ENCODE measurements at regions not wholly inside any gene's neighbourhood (a gene's known extent, or its start where the extent isn't known, plus 50 kb on each side); places are given as distances from the start of the nearest gene placed in this dataset.
"Not testable (repeated sequence)": the region's sequence is repeated elsewhere in the genome, so short reads cannot be mapped to it uniquely, and the experiment has no call there.

DNA sequence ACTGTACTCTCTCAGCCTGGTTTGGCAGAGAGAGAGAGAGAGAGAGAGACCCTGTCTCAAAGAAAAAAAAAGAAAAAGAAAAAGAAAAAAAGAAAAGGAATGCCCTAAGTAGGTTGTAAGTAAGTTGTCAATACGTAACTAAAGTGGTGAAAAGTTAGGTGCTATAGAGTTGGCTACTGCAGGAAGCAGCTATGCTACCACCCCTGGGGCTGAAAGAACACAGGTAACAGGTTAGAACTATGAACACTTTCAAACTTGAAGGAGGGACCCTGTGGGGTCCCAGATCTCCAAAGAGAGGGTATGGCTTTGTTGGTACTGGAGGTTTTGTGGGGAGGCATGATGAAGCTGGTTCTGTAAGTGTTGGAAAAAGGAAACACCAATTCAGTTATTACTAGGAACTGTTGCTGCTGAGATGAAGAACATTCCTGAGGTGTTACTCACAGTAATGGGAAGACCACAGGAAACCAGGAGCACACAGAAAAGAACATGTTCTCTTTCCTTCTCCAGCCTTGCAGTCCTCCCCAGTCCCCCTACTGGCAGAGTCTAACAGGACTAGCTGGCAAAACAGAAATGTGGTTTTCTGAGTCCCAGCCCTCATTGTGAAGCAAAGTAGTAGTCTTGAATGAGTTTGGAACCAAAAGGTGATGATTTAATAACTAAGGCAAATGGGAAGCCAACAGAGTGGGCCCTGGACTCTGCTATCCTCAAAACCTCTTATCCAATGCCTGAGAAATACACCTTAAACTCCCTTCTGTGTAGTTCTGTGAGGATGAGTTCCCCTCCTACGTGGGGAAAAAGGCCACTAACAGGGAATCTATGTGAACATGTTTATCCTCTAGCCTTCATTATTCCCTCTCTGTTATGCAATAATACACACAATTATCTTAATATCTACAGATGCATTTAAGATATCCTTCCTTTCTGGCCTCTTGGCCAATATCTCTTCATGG lies 427.0 kb upstream of the DDI1 start:
- WGBS, 2 donors = 50 to 65% methylated on average over 2 of the region's 2 CpGs

DNA sequence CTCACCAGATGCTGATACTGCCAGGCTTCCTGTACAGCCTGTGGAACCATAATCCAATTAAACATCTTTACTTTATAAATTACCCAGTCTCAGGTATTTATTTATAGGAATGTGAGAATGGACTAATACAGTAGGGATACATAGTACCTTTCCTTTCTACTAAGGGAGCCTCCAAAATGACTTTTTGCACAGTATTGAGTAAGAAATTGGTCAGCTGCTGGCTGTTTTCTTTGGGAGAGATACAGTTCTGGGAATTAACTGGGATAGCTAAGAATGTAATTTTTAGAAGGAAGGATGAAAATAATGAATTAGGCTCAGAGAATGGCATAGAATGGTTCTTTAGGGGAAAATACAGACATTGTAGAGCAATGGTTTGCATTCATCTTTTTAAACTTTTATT lies 426.0 kb upstream of the DDI1 start:
- TF ChIP-seq, protein P1, sequence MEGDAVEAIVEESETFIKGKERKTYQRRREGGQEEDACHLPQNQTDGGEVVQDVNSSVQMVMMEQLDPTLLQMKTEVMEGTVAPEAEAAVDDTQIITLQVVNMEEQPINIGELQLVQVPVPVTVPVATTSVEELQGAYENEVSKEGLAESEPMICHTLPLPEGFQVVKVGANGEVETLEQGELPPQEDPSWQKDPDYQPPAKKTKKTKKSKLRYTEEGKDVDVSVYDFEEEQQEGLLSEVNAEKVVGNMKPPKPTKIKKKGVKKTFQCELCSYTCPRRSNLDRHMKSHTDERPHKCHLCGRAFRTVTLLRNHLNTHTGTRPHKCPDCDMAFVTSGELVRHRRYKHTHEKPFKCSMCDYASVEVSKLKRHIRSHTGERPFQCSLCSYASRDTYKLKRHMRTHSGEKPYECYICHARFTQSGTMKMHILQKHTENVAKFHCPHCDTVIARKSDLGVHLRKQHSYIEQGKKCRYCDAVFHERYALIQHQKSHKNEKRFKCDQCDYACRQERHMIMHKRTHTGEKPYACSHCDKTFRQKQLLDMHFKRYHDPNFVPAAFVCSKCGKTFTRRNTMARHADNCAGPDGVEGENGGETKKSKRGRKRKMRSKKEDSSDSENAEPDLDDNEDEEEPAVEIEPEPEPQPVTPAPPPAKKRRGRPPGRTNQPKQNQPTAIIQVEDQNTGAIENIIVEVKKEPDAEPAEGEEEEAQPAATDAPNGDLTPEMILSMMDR (IDR thresholded peaks at IDR 0.05) = no peak
- no peaks in the 10 kb centered on the region for H3K9me3 ChIP-seq
- intact Hi-C loops (cut with DNase I) = no loop called here
- ATAC-seq = no peak
- H3K4me3 ChIP-seq = no peak overlapping the region
- H3K4me1 ChIP-seq = no peaks in the 10 kb centered on the region
- H3K27ac ChIP-seq = no peak overlapping the region
- H3K27me3 ChIP-seq = no peaks in the 10 kb centered on the region
- no peak for DNase-seq
- no peaks in the 10 kb centered on the region for H3K36me3 ChIP-seq
- FAIRE-seq = no peak

More for the DNA sequence above, 427.0 kb upstream of the DDI1 start:
- no peak overlapping the region for H3K4me3 ChIP-seq
- H3K9me3 ChIP-seq = no peaks in the 10 kb centered on the region
- H3K4me1 ChIP-seq = no peaks in the 10 kb centered on the region
- DNase-seq (no peak), ATAC-seq (peak in 2 of 4 donors; percentile 35 to 61), FAIRE-seq (no peak)
- no peak overlapping the region for H3K27ac ChIP-seq
- TF ChIP-seq, protein P1 (IDR thresholded peaks at IDR 0.05) = no peak
- intact Hi-C loops (cut with DNase I) = loop anchor here in 1 of 3 donors (10.0 kb wide), 1 partner anchor 285 kb away; no protein-coding TSS in a partner anchor
- H3K27me3 ChIP-seq = no peaks in the 10 kb centered on the region
- H3K36me3 ChIP-seq = no peaks in the 10 kb centered on the region

DNA sequence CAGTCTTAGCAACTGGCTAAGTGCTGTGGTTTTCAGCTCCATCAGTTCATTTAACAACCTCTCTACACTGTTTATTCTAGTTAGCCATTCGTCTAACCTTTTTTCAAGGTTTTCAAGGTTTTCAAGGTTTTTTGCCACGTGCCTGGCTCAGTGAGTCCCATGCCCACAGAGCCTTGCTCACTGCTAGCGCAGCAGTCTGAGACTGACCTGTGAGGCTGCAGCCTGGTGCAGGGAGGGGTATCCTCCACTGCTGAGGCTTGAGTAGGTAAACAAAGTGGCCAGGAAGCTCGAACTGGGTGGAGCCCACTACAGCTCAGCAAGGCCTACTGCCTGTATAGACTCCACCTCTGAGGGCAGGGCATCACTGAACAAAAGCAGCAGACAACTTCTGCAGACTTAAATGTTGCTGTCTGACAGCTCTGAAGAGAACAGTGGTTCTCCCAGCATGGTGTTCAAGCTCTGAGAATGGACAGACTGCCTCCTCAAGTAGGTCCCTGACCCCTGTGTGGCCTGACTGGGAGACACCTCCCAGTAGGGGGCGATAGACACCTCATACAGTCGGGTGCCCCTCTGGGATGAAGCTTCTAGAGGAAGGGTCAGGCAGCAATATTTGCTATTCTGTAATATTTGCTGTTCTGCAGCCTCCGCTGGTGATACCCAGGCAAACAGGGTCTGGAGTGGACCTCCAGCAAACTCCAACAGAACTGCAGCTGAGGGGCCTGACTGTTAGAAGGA lies 424.7 kb upstream of the DDI1 start:
- WGBS, 2 donors = 54 to 55% methylated on average over 7 of the region's 7 CpGs
- intact Hi-C loops (cut with DNase I) = not testable (repeated sequence)

DNA sequence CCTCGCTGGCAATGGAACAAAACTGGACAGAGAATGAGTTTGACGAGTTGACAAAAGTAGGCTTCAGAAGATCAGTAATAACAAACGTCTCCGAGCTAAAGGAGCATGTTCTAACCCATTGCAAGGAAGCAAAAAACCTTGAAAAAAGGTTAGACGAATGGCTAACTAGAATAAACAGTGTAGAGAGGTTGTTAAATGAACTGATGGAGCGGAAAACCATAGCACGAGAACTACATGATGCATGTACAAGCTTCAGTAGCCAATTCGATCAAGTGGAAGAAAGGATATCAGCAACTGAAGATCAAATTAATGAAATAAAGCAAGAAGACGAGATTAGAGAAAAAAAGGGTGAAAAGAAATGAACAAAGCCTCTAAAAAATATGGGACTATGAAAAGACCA lies 424.0 kb upstream of the DDI1 start:
- ATAC-seq, FAIRE-seq: not testable (repeated sequence)

More for the DNA sequence above, 424.7 kb upstream of the DDI1 start:
- H3K4me3 ChIP-seq, H3K36me3 ChIP-seq, DNase-seq, FAIRE-seq, H3K27me3 ChIP-seq, H3K4me1 ChIP-seq, H3K27ac ChIP-seq, H3K9me3 ChIP-seq: not testable (repeated sequence)
- ATAC-seq = peak in 1 of 4 donors; percentile 24

GRCh38 chr11:103616586-103616985 lies 419.9 kb upstream of the DDI1 start:
- H3K9me3 ChIP-seq; intact Hi-C loops (cut with DNase I); H3K4me3 ChIP-seq; H3K36me3 ChIP-seq; H3K27me3 ChIP-seq; ATAC-seq; H3K27ac ChIP-seq; FAIRE-seq; H3K4me1 ChIP-seq; DNase-seq: not testable (repeated sequence)
- 72 to 73% methylated on average over 2 of the region's 2 CpGs for WGBS, 2 donors

More for the DNA sequence above, 424.0 kb upstream of the DDI1 start:
- intact Hi-C loops (cut with DNase I); H3K9me3 ChIP-seq; H3K27me3 ChIP-seq; H3K4me1 ChIP-seq; H3K27ac ChIP-seq; H3K36me3 ChIP-seq; H3K4me3 ChIP-seq; DNase-seq: not testable (repeated sequence)
- WGBS, 2 donors = 79 to 93% methylated on average over 9 of the region's 9 CpGs

DNA sequence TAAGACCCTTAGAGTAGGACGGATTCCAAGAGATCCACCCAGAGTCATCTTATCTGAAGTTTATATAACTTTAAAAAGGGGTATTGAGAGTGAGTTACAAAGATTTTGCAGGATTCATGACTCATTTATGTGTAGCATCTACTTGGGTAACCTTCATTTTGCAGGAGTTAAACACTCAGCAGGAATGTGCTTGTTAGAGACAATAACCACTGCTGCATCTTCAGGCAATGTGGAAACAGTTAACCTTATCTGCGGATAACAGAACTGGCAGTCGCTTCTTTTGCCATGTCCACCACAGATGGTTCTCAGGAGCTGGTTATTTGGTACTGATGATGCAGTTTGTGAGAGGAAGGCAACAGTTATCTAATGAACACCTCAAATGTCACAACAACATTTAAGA lies 417.9 kb upstream of the DDI1 start:
- ATAC-seq = no peak
- no peak for DNase-seq
- Histone ChIP-seq H3K36me3 (no peaks in the 10 kb centered on the region), H3K27me3 (no peaks in the 10 kb centered on the region), H3K27ac (no peak overlapping the region), H3K4me3 (no peak overlapping the region), H3K9me3 (no peaks in the 10 kb centered on the region), H3K4me1 (no peaks in the 10 kb centered on the region)
- TF ChIP-seq, protein P1 (IDR thresholded peaks at IDR 0.05) = no peak
- no peak for FAIRE-seq
- intact Hi-C loops (cut with DNase I) = no loop called here
- 68 to 91% methylated on average over 3 of the region's 3 CpGs for WGBS, 2 donors

All from pancreas (tissue), 10 donors.